GM23248 (cell line): ENCODE measurements at regions not wholly inside any gene's neighbourhood (a gene's known extent, or its start where the extent isn't known, plus 50 kb on each side); places are given as distances from the start of the nearest gene placed in this dataset.

Source experiments
- EZH2 ChIP-seq: fragments of 200-600 bp; sonication (generic); IDR thresholded peaks from 2 replicates; pipeline ENCODE4 v1.6.1; 2018; ENCODE audit warnings: antibody characterized with exemption, mild to moderate bottlenecking; ENCODE audit not compliant: insufficient read depth, poor library complexity, severe bottlenecking
- EZH2phosphoT487 ChIP-seq: fragments of 200-600 bp; sonication (generic); IDR thresholded peaks from 2 replicates; pipeline ENCODE4 v1.6.1; 2018; ENCODE audit warnings: antibody characterized with exemption, moderate library complexity, mild to moderate bottlenecking, low read depth; ENCODE audit not compliant: insufficient read depth

DNA sequence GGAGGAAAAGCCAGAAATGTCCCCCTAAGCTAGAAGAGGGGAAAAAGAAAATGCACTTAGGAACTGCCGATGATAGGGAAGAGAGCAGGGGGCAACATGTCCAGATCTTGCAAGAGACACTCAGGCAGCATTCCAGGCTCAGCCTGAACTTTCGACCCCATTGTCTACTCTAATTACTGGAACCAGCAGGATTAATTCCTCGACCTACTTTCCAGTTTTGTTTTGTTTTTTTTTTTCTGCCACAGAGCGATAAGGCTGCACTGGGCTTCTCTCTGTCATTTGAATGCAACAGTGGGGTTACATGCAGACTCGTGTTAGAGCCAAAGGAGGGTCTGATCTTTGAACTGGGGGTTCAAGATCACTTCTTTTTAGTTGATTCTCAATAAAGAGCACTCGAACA is 68.7 kb upstream of the MED13L start:
- TF ChIP-seq EZH2phosphoT487 (no peak), EZH2 (no peak)
